SIG-M5 treated with dmso at 0.1 percent for 504 hours (cell line): ENCODE measurements at regions not wholly inside any gene's neighbourhood (a gene's known extent, or its start where the extent isn't known, plus 50 kb on each side); places are given as distances from the start of the nearest gene placed in this dataset.

ENCODE experiments used
- DNase-seq: peaks from one replicate; lab custom pipeline; 2025; ENCODE audit not compliant: unreplicated experiment; lab: John Stamatoyannopoulos, UW

- DNase-seq: no peak
Measured at GRCh38 chr2:106941372-106941993, 55.5 kb upstream of the ST6GAL2 start.

- DNase-seq: no peak
Measured at GRCh38 chr2:106943468-106944200, 57.7 kb upstream of the ST6GAL2 start.

GRCh38 chr2:106944215-106944614, 58.2 kb upstream of the ST6GAL2 start:
- DNase-seq: no peak

- DNase-seq: no peak
Measured at GRCh38 chr2:106948540-106948939, 62.6 kb upstream of the ST6GAL2 start.

GRCh38 chr2:106953236-106953635, 67.3 kb upstream of the ST6GAL2 start:
- DNase-seq: no peak

GRCh38 chr2:106953779-106954178, 67.8 kb upstream of the ST6GAL2 start:
- DNase-seq: no peak

GRCh38 chr2:106954304-106954703, 68.3 kb upstream of the ST6GAL2 start:
- no peak for DNase-seq

- no peak for DNase-seq
Measured at GRCh38 chr2:106956416-106956815, 70.4 kb upstream of the ST6GAL2 start.

GRCh38 chr2:106956879-106957278, 70.9 kb upstream of the ST6GAL2 start:
- DNase-seq: no peak

- no peak for DNase-seq
Measured at GRCh38 chr2:106959975-106960682, 74.2 kb upstream of the ST6GAL2 start.

- DNase-seq: no peak
Measured at GRCh38 chr2:106960683-106961161, 74.8 kb upstream of the ST6GAL2 start.

- DNase-seq: no peak
Measured at GRCh38 chr2:106961328-106961727, 75.4 kb upstream of the ST6GAL2 start.

- no peak for DNase-seq
Measured at GRCh38 chr2:106963156-106963555, 77.2 kb upstream of the ST6GAL2 start.

- DNase-seq: no peak
Measured at GRCh38 chr2:106963893-106964292, 77.9 kb upstream of the ST6GAL2 start.

- DNase-seq: no peak
Measured at GRCh38 chr2:106965611-106966010, 79.6 kb upstream of the ST6GAL2 start.

GRCh38 chr2:106969777-106970176, 83.8 kb upstream of the ST6GAL2 start:
- DNase-seq: no peak

- no peak for DNase-seq
Measured at GRCh38 chr2:106970471-106971261, 84.7 kb upstream of the ST6GAL2 start.

GRCh38 chr2:106972782-106973181, 86.8 kb upstream of the ST6GAL2 start:
- no peak for DNase-seq

GRCh38 chr2:106974891-106975290, 88.9 kb upstream of the ST6GAL2 start:
- DNase-seq: no peak

- DNase-seq: no peak
Measured at GRCh38 chr2:106975641-106976040, 89.7 kb upstream of the ST6GAL2 start.

GRCh38 chr2:106976548-106976947, 90.6 kb upstream of the ST6GAL2 start:
- no peak for DNase-seq
